SK-N-MC (cell line): ENCODE measurements at regions not wholly inside any gene's neighbourhood (a gene's known extent, or its start where the extent isn't known, plus 50 kb on each side); places are given as distances from the start of the nearest gene placed in this dataset.
A peak's percentile ranks its signal among the peaks of the same experiment; 100 is the strongest.

Source experiments
- DNase-seq: peaks from one replicate; pipeline ENCODE4 v3.0.0-alpha.2; 2011; ENCODE audit warnings: low read depth, low spot score
- H3K27ac ChIP-seq: fragments of 200-600 bp; sonication (generic); 2 replicates; pipeline ENCODE4 v1.5.1; 2016; ENCODE audit warnings: mixed run types
- H3K36me3 ChIP-seq: fragments of 200-600 bp; sonication (generic); 2 replicates; pipeline ENCODE4 v1.6.1; 2017; ENCODE audit warnings: antibody characterized with exemption, low read length, mixed read lengths; ENCODE audit not compliant: insufficient read depth
- H3K4me3 ChIP-seq: fragments of 200-600 bp; sonication (generic); 2 replicates; pipeline ENCODE4 v1.5.1; 2016
- H3K9ac ChIP-seq: fragments of 200-600 bp; sonication (generic); 2 replicates; pipeline ENCODE4 v1.8.0; 2017; ENCODE audit warnings: mixed run types, mixed read lengths; ENCODE audit not compliant: insufficient read length
- H3K9me3 ChIP-seq: fragments of 200-600 bp; sonication (generic); 2 replicates; pipeline ENCODE4 v1.6.1; 2017; ENCODE audit warnings: low read depth, mild to moderate bottlenecking, antibody characterized with exemption, low read length, moderate library complexity, mixed read lengths
- EZH2 ChIP-seq: fragments of 200-600 bp; sonication (generic); IDR thresholded peaks from one replicate; pipeline ENCODE4 v1.6.1; 2017; ENCODE audit warnings: antibody characterized with exemption
- FOXP2 ChIP-seq: optimal IDR thresholded peaks from 2 replicates; pipeline ENCODE3; 2011; ENCODE audit warnings: mild to moderate bottlenecking, moderate library complexity; ENCODE audit not compliant: insufficient read depth; ENCODE audit errors: extremely low read length, control extremely low read depth
- POLR2AphosphoS5 ChIP-seq: IDR thresholded peaks from 2 replicates; pipeline ENCODE4 v1.6.1; 2012; ENCODE audit warnings: mild to moderate bottlenecking, low read depth, low read length, borderline replicate concordance

- no peak for DNase-seq
- no peak for TF ChIP-seq POLR2AphosphoS5
- TF ChIP-seq FOXP2, result no peak
- TF ChIP-seq EZH2, result no peak
- no peaks in the 10 kb centered on the region for H3K36me3 ChIP-seq
- no peak overlapping the region for H3K4me3 ChIP-seq
- H3K27ac ChIP-seq, result no peak overlapping the region
- no peaks in the 10 kb centered on the region for H3K9me3 ChIP-seq
- no peak overlapping the region for H3K9ac ChIP-seq
These were observed 321.9 kb downstream of the ZSWIM6 start for GRCh38 chr5:61653807-61654580.

GRCh38 chr5:61654876-61655275 is 322.8 kb downstream of the ZSWIM6 start:
- Histone ChIP-seq H3K4me3 (no peak overlapping the region), H3K36me3 (no peaks in the 10 kb centered on the region), H3K9ac (no peak overlapping the region), H3K27ac (no peak overlapping the region), H3K9me3 (no peaks in the 10 kb centered on the region)
- no peak for TF ChIP-seq POLR2AphosphoS5
- no peak for TF ChIP-seq FOXP2
- no peak for TF ChIP-seq EZH2
- DNase-seq, result no peak

DNA sequence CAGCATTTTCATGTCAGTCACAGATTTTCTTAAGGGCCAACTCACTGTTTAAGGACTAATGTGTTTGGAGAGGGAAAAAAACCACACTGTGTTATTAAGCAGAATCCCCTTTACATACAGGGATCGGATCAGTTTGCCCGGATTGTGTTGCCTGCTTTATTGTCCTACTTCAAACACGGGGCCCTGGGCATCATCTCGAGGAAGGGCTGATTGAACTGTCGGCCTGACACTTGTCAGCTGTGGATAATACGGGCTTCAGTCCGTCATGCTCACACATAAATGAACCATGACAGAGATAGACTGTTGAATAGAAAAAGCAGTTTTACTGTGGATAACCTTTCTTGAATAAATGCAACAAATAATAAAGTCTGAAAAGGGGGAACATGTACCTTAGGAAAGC is 325.0 kb downstream of the ZSWIM6 start:
- Histone ChIP-seq H3K36me3 (no peaks in the 10 kb centered on the region), H3K4me3 (no peak overlapping the region), H3K9ac (no peak overlapping the region), H3K27ac (no peak overlapping the region), H3K9me3 (no peaks in the 10 kb centered on the region)
- no peak for TF ChIP-seq EZH2
- TF ChIP-seq POLR2AphosphoS5, result no peak
- TF ChIP-seq FOXP2, result no peak
- DNase-seq, result no peak

GRCh38 chr5:61657686-61658085 is 325.6 kb downstream of the ZSWIM6 start:
- no peak for DNase-seq
- no peaks in the 10 kb centered on the region for H3K9me3 ChIP-seq

GRCh38 chr5:61658592-61659008 is 326.5 kb downstream of the ZSWIM6 start:
- Histone ChIP-seq H3K36me3 (no peaks in the 10 kb centered on the region), H3K9ac (no peak overlapping the region), H3K9me3 (no peaks in the 10 kb centered on the region), H3K27ac (peak overlapping the region; percentile 49; the same call in 1 of the 2 replicates), H3K4me3 (peak overlapping the region; percentile 43)
- TF ChIP-seq POLR2AphosphoS5 (no peak), EZH2 (no peak), FOXP2 (no peak)
- peak; percentile 69 for DNase-seq

More at GRCh38 chr5:61657686-61658085, 325.6 kb downstream of the ZSWIM6 start:
- 0 out of 2 replicates have a peak overlapping the region, but pooled peaks have one; percentile 17 for H3K4me3 ChIP-seq
- H3K36me3 ChIP-seq, result no peaks in the 10 kb centered on the region
- peak overlapping the region; percentile 49; the same call in 1 of the 2 replicates for H3K27ac ChIP-seq
- H3K9ac ChIP-seq, result no peak overlapping the region
- no peak for TF ChIP-seq FOXP2
- no peak for TF ChIP-seq POLR2AphosphoS5
- no peak for TF ChIP-seq EZH2

DNA sequence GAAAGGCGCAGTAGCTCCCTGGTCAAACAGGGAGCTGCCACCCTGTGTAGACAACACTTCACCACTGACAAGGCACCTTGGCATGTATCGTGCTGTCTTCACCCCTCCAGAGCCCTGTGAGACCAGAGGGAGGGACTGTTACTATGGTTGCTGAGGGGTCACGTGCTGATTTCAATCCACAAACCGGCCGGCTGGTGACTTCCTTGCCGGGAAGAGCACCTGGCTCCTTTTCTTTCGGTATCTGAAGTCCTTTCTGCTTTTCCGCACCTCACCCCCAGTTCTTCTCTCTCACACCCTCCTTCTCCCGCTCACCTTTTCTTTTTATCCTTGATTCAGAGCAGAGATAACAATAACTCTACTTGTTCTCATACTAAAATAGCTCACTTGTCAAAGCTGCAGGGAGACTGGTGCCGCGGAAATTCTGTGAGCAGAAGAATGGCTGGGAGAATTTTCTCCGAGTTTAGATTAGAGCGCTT is 327.2 kb downstream of the ZSWIM6 start:
- H3K27ac ChIP-seq, result peak overlapping the region; percentile 33; the same call in 1 of the 2 replicates
- no peak overlapping the region for H3K9ac ChIP-seq
- no peaks in the 10 kb centered on the region for H3K36me3 ChIP-seq
- no peak for DNase-seq
- H3K4me3 ChIP-seq, result no peak overlapping the region
- TF ChIP-seq FOXP2 (no peak), EZH2 (no peak), POLR2AphosphoS5 (no peak)
- no peaks in the 10 kb centered on the region for H3K9me3 ChIP-seq

DNA sequence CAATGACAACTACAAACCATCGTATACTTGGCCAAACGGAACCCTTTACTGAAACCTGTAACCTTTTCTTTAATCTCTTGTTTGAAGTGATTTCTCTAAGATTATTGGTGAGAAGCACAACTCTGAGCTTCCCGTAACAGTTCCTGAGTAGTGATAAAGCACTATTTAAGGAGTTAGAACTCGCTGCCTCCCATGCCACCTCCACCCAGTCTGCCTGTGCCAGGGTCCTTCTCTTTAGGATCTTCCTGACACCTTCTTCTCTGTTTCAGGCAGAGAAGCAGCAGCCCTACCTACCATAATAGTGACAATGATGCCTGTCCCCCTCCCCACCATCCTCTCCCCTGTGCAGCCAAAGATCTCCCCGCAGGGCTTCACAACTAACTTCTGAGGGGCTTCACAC is 330.6 kb downstream of the ZSWIM6 start:
- Histone ChIP-seq H3K9ac (no peak overlapping the region), H3K4me3 (no peak overlapping the region), H3K9me3 (no peaks in the 10 kb centered on the region), H3K36me3 (no peaks in the 10 kb centered on the region), H3K27ac (no peak overlapping the region)
- DNase-seq, result no peak
- TF ChIP-seq POLR2AphosphoS5 (no peak), EZH2 (no peak), FOXP2 (no peak)

DNA sequence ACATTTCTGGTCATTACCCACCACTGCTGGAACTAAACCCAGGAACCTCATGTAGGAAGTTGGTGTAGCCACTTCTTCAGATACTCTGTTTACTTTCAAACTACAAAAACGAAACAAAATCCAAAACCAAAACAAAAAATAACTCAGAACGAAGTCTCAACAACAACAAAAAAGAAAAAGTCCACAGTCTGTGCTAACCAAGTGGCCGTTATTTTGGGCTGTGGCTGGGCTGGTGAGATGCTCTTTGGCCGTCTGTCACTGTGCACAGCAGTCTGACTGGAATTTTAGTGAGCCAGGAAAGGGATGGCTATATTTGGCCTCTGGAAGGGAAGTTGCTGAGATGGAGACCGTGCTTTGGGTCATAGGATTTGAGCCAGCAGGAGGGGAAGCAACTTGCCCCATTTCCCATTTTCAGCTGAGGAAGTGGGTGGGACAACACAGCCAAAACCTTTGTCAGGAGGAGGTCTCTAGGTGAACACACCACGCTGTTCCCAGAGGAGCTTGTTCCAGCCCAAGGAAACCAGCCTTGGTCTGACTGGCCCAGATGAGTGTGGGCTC is 334.1 kb downstream of the ZSWIM6 start:
- Histone ChIP-seq H3K9me3 (no peaks in the 10 kb centered on the region), H3K36me3 (no peaks in the 10 kb centered on the region), H3K27ac (no peak overlapping the region), H3K9ac (no peak overlapping the region), H3K4me3 (no peak overlapping the region)
- TF ChIP-seq FOXP2, result no peak
- no peak for DNase-seq
